ENCODE measurements at regions not wholly inside any gene's neighbourhood (a gene's known extent, or its start where the extent isn't known, plus 50 kb on each side); places are given as distances from the start of the nearest gene placed in this dataset.
A peak's percentile ranks its signal among the peaks of the same experiment; 100 is the strongest.

DNA sequence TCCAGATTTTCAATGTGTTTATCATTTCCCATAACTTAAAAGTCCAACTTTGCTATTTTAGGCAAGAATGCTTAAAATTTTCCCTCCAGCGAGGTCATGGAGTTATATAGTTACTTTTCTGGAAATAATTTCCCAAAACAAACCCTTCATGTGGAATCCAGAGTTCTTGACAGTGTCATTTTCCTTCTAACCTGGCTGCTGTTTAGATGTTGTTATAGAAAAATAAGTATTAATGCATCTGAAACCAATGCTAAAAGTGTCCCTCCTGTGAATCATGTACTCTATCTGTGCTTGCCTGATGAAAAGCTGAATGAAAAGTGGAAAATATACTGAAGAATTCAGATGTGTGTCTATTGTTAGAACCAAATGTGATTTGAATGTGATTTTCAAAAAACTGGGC, 245.3 kb upstream of the HSF2 start:
- 14% methylated on average over 1 of the region's 1 CpG for WGBS (ENCODE audit: missing lambda C conversion rate)
- Histone ChIP-seq H3K4me1 (no peaks in the 10 kb centered on the region), H3K4me3 (no peak overlapping the region), H3K9me3 (no peaks in the 10 kb centered on the region), H3K27ac (no peak overlapping the region), H3K4me2 (no peak overlapping the region)
- no peak for TF ChIP-seq KDM5A (IDR thresholded peaks at IDR 0.05)
- TF ChIP-seq, protein P1, sequence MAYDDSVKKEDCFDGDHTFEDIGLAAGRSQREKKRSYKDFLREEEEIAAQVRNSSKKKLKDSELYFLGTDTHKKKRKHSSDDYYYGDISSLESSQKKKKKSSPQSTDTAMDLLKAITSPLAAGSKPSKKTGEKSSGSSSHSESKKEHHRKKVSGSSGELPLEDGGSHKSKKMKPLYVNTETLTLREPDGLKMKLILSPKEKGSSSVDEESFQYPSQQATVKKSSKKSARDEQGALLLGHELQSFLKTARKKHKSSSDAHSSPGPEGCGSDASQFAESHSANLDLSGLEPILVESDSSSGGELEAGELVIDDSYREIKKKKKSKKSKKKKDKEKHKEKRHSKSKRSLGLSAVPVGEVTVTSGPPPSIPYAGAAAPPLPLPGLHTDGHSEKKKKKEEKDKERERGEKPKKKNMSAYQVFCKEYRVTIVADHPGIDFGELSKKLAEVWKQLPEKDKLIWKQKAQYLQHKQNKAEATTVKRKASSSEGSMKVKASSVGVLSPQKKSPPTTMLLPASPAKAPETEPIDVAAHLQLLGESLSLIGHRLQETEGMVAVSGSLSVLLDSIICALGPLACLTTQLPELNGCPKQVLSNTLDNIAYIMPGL (CRISPR knock-in tag; IDR thresholded peaks at IDR 0.05; ENCODE audit: borderline replicate concordance), result no peak
- no peak for TF ChIP-seq SMC3 (IDR thresholded peaks at IDR 0.05)
- no peak for TF ChIP-seq HEYL (CRISPR knock-in tag; IDR thresholded peaks at IDR 0.05)
- no peak for TF ChIP-seq RCOR1 (IDR thresholded peaks at IDR 0.05; ENCODE audit: low read depth, low read length)
- TF ChIP-seq, protein P2, sequence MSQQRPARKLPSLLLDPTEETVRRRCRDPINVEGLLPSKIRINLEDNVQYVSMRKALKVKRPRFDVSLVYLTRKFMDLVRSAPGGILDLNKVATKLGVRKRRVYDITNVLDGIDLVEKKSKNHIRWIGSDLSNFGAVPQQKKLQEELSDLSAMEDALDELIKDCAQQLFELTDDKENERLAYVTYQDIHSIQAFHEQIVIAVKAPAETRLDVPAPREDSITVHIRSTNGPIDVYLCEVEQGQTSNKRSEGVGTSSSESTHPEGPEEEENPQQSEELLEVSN (IDR thresholded peaks at IDR 0.05; ENCODE audit: borderline replicate concordance, low read depth), result no peak
- no peak for TF ChIP-seq NPAS2 (CRISPR knock-in tag; IDR thresholded peaks at IDR 0.05; ENCODE audit: borderline replicate concordance)
- no peak for TF ChIP-seq JUN (IDR thresholded peaks at IDR 0.05)
- TF ChIP-seq, protein P3, sequence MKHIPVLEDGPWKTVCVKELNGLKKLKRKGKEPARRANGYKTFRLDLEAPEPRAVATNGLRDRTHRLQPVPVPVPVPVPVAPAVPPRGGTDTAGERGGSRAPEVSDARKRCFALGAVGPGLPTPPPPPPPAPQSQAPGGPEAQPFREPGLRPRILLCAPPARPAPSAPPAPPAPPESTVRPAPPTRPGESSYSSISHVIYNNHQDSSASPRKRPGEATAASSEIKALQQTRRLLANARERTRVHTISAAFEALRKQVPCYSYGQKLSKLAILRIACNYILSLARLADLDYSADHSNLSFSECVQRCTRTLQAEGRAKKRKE (CRISPR knock-in tag; IDR thresholded peaks at IDR 0.05; ENCODE audit: low read depth), result no peak
- no peak for TF ChIP-seq TFCP2L1 (CRISPR knock-in tag; IDR thresholded peaks at IDR 0.05)
- TF ChIP-seq ESRRA (IDR thresholded peaks at IDR 0.05; ENCODE audit: borderline replicate concordance, low read length), result no peak
- TF ChIP-seq CBX8 (IDR thresholded peaks at IDR 0.05), result no peak
- no peak for TF ChIP-seq CEBPB (IDR thresholded peaks at IDR 0.05)
- TF ChIP-seq NR3C1 (IDR thresholded peaks at IDR 0.05), result no peak
- TF ChIP-seq, protein P4, sequence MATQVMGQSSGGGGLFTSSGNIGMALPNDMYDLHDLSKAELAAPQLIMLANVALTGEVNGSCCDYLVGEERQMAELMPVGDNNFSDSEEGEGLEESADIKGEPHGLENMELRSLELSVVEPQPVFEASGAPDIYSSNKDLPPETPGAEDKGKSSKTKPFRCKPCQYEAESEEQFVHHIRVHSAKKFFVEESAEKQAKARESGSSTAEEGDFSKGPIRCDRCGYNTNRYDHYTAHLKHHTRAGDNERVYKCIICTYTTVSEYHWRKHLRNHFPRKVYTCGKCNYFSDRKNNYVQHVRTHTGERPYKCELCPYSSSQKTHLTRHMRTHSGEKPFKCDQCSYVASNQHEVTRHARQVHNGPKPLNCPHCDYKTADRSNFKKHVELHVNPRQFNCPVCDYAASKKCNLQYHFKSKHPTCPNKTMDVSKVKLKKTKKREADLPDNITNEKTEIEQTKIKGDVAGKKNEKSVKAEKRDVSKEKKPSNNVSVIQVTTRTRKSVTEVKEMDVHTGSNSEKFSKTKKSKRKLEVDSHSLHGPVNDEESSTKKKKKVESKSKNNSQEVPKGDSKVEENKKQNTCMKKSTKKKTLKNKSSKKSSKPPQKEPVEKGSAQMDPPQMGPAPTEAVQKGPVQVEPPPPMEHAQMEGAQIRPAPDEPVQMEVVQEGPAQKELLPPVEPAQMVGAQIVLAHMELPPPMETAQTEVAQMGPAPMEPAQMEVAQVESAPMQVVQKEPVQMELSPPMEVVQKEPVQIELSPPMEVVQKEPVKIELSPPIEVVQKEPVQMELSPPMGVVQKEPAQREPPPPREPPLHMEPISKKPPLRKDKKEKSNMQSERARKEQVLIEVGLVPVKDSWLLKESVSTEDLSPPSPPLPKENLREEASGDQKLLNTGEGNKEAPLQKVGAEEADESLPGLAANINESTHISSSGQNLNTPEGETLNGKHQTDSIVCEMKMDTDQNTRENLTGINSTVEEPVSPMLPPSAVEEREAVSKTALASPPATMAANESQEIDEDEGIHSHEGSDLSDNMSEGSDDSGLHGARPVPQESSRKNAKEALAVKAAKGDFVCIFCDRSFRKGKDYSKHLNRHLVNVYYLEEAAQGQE (IDR thresholded peaks at IDR 0.05), result no peak
- TF ChIP-seq RNF2 (IDR thresholded peaks at IDR 0.05; ENCODE audit: borderline replicate concordance, low read depth), result no peak
- no peak for TF ChIP-seq RARB (CRISPR knock-in tag; IDR thresholded peaks at IDR 0.05)
- TF ChIP-seq FOXS1 (CRISPR knock-in tag; IDR thresholded peaks at IDR 0.05), result no peak
- TF ChIP-seq, protein P5, sequence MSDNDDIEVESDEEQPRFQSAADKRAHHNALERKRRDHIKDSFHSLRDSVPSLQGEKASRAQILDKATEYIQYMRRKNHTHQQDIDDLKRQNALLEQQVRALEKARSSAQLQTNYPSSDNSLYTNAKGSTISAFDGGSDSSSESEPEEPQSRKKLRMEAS (IDR thresholded peaks at IDR 0.05), result no peak
- POLR2A ChIA-PET, result no interaction called here
- CTCF ChIA-PET, result no interaction called here
- no peak for FAIRE-seq
- no peak for DNase-seq (ENCODE audit: low read depth in 1 of 2, low spot score in 1 of 2)
- ATAC-seq, result no peak

DNA sequence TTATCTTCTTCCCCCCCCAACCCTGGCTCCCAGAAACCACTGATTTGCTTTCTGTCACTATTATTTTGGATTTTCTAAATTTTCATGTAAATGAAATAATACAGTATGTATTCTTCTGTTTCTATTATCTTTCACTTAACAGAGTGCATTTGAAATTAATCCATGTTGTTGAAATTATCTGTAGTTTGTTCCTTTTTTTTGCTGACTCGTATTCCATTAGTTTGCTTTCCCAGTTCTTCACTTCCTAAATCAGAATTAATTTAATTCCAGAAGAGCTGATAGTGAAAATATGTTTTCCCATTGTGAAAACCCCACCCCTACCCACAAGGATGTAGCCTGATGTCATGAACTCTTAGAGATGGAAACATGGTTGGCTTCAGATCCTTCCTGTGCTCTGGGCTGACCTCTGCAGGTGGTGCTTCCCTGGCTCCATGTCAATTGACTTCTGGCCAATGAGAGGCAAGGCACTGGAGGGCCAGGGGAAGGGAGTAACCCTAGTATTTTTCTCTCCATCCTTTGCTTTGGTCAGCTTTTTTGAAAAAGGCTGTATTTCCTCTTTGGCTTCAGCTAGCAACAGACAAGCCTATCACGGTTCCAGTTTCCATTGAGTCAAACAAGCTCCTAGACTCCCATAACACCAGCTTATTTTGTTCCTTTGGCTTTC, 244.4 kb upstream of the HSF2 start:
- no peak overlapping the region for H3K4me3 ChIP-seq
- H3K9me3 ChIP-seq, result no peaks in the 10 kb centered on the region
- no peaks in the 10 kb centered on the region for H3K4me1 ChIP-seq
- CTCF ChIA-PET, result no interaction called here
- no peak overlapping the region for H3K27ac ChIP-seq
- no peak for TF ChIP-seq RNF2 (IDR thresholded peaks at IDR 0.05; ENCODE audit: borderline replicate concordance, low read depth)
- no peak for TF ChIP-seq TFCP2L1 (CRISPR knock-in tag; IDR thresholded peaks at IDR 0.05)
- TF ChIP-seq KDM5A (IDR thresholded peaks at IDR 0.05), result no peak
- no peak for TF ChIP-seq HDAC2 (IDR thresholded peaks at IDR 0.05)
- ATAC-seq, result no peak
- DNase-seq (ENCODE audit: low read depth in 1 of 2, low spot score in 1 of 2), result peak in 1 of 2 experiments; percentile 1
- no peak for FAIRE-seq
- 38% methylated on average over 2 of the region's 2 CpGs for whole genome bisulfite sequencing (ENCODE audit: missing lambda C conversion rate)
- no peak overlapping the region for H3K4me2 ChIP-seq
- POLR2A ChIA-PET, result no interaction called here

Data from A549 (cell line).